CD4-positive, alpha-beta T cell (primary cell): ENCODE measurements at regions not wholly inside any gene's neighbourhood (a gene's known extent, or its start where the extent isn't known, plus 50 kb on each side); places are given as distances from the start of the nearest gene placed in this dataset.

Source experiments
- ATAC-seq: fragments of 200-7000 bp; cut with Tn5 transposase; one replicate; pipeline ENCODE4 v1.10.0; 2022; ENCODE audit warnings: mild to moderate bottlenecking; ENCODE audit not compliant: poor library complexity
- CTCF ChIA-PET: fragments of 350-600 bp; sonication (Branson Sonifier 250); formaldehyde crosslinking; loops from one replicate; lab custom pipeline; 2021; ENCODE audit warnings: antibody characterized with exemption, inconsistent platforms; lab: Charles Lee
- POLR2A ChIA-PET: fragments of 350-600 bp; sonication (Branson Sonifier 250); formaldehyde crosslinking; loops from one replicate; lab custom pipeline; 2021; ENCODE audit warnings: antibody characterized with exemption, inconsistent platforms; lab: Charles Lee
- DNase-seq, 14 experiments: peaks; one replicate each; pipeline ENCODE4 v3.0.0-alpha.2; 2013 to 2020; ENCODE audit warnings: mixed read lengths in 2 of 14
- H3K27ac ChIP-seq, 2 donors: one replicate each; pipeline versions ENCODE4 v1.5.1 to v1.7.0; 2013; ENCODE audit warnings: low read length in 2 of 2, low read depth in 1 of 2, mild to moderate bottlenecking in 1 of 2
- H3K27me3 ChIP-seq, 2 experiments: 1 replicate in 1 of 2; 2 replicates in 1 of 2; pipeline versions ENCODE4 v1.6.1 to v1.7.0; 2013; ENCODE audit warnings: low read length in 2 of 2, control low read depth in 1 of 2, mild to moderate bottlenecking in 1 of 2, moderate library complexity in 1 of 2; ENCODE audit not compliant: insufficient read depth in 2 of 2, control insufficient read depth in 1 of 2
- H3K36me3 ChIP-seq: one replicate; pipeline ENCODE4 v1.6.1; 2013; ENCODE audit warnings: low read length, control low read depth; ENCODE audit not compliant: insufficient read depth
- H3K4me1 ChIP-seq: one replicate; pipeline ENCODE4 v1.6.1; 2013; ENCODE audit warnings: low read length, control low read depth; ENCODE audit not compliant: insufficient read depth
- H3K4me3 ChIP-seq: one replicate; pipeline ENCODE4 v1.5.1; 2013; ENCODE audit warnings: mild to moderate bottlenecking, low read length, moderate library complexity
- H3K9me3 ChIP-seq, 2 experiments: 1 replicate in 1 of 2; 2 replicates in 1 of 2; pipeline versions ENCODE4 v1.6.1 to v1.7.0; 2013; ENCODE audit warnings: low read length in 2 of 2, mild to moderate bottlenecking in 2 of 2, control low read depth in 1 of 2, moderate library complexity in 1 of 2; ENCODE audit not compliant: control insufficient read depth in 1 of 2, insufficient read depth in 1 of 2
- H3K27ac Mint-ChIP-seq: one replicate; pipeline ENCODE4 v1.8.0; 2020; ENCODE audit warnings: mixed read lengths
- H3K27me3 Mint-ChIP-seq: one replicate; pipeline ENCODE4 v1.8.0; 2021; ENCODE audit warnings: mixed read lengths
- H3K36me3 Mint-ChIP-seq: one replicate; pipeline ENCODE4 v1.8.0; 2021; ENCODE audit warnings: low read depth, mixed read lengths
- H3K4me1 Mint-ChIP-seq: one replicate; pipeline ENCODE4 v1.8.0; 2021; ENCODE audit warnings: low read depth, mixed read lengths
- H3K4me3 Mint-ChIP-seq: one replicate; pipeline ENCODE4 v1.8.0; 2020; ENCODE audit warnings: mild to moderate bottlenecking, mixed read lengths
- H3K9me3 Mint-ChIP-seq: one replicate; pipeline ENCODE4 v1.8.0; 2020; ENCODE audit warnings: mixed read lengths
- intact Hi-C, 2 experiments: fragments of 100-400 bp; cut with DNase I in 1 of 2; cut with micrococcal nuclease in 1 of 2; formaldehyde crosslinking; loops; one replicate each; pipeline versions ENCODE4 v1.15.1 to v1.9.0; 2023 to 2025; cut with DNase I, micrococcal nuclease
- TF ChIP-seq, protein P1 (sequence below): fragments of 200-600 bp; IDR thresholded peaks from one replicate; pipeline ENCODE4 v1.8.0; 2022; ENCODE audit warnings: antibody characterized with exemption, mild to moderate bottlenecking

DNA sequence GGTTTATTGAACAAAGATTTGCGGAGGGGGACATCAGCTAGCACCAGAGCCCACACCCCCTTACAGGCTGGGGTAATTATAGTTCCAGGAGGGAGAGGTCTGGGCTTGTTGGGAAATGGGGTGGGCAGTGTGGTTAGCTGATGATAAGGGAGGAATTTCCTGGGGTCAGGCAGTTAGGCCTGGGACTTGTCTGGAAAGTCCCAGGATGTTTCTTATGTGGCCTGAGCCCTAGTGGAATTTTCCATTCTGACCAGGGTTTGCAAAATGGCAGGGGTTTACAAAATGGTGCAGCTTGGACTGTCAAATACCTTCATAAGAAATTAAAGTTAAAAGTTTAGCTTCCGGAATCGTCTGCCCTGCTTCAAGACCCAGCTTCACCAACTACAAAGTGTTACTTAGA is 199.1 kb downstream of the FBXO15 start:
- Histone ChIP-seq H3K36me3 (no peaks in the 10 kb centered on the region), H3K9me3 (no peaks in the 10 kb centered on the region), H3K4me1 (no peaks in the 10 kb centered on the region), H3K27me3 (no peaks in the 10 kb centered on the region), H3K27ac (no peak overlapping the region), H3K4me3 (no peak overlapping the region)
- Mint-ChIP-seq H3K27ac (no peak overlapping the region), H3K4me1 (peaks cover 5% of the 10 kb centered on the region), H3K27me3 (peaks cover 5% of the 10 kb centered on the region), H3K4me3 (no peak overlapping the region), H3K9me3 (no peaks in the 10 kb centered on the region), H3K36me3 (no peaks in the 10 kb centered on the region)
- TF ChIP-seq, protein P1, sequence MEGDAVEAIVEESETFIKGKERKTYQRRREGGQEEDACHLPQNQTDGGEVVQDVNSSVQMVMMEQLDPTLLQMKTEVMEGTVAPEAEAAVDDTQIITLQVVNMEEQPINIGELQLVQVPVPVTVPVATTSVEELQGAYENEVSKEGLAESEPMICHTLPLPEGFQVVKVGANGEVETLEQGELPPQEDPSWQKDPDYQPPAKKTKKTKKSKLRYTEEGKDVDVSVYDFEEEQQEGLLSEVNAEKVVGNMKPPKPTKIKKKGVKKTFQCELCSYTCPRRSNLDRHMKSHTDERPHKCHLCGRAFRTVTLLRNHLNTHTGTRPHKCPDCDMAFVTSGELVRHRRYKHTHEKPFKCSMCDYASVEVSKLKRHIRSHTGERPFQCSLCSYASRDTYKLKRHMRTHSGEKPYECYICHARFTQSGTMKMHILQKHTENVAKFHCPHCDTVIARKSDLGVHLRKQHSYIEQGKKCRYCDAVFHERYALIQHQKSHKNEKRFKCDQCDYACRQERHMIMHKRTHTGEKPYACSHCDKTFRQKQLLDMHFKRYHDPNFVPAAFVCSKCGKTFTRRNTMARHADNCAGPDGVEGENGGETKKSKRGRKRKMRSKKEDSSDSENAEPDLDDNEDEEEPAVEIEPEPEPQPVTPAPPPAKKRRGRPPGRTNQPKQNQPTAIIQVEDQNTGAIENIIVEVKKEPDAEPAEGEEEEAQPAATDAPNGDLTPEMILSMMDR: no peak
- DNase-seq: no peak
- POLR2A ChIA-PET: no interaction called here
- intact Hi-C loops: no loop called here
- CTCF ChIA-PET: no interaction called here
- no peak for ATAC-seq

DNA sequence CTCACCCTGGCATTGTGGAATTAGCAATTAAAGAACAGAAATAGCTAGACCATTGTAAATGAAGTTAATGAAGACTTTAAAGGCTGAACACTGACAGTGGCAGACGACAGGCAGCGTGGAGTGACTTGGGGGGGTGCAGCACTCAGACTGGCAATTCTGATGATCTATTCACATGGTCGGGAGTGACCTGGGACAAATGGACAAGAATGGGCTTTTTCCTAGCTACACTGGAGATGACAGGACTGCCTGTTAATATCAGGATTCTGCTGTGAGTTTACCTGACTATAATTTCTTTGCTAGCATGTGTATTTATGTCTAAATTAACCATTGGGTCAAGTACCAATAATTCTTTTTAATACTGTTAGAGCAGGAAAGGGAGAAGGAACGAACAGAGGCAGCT is 199.6 kb downstream of the FBXO15 start:
- TF ChIP-seq, protein P1: no peak

DNA sequence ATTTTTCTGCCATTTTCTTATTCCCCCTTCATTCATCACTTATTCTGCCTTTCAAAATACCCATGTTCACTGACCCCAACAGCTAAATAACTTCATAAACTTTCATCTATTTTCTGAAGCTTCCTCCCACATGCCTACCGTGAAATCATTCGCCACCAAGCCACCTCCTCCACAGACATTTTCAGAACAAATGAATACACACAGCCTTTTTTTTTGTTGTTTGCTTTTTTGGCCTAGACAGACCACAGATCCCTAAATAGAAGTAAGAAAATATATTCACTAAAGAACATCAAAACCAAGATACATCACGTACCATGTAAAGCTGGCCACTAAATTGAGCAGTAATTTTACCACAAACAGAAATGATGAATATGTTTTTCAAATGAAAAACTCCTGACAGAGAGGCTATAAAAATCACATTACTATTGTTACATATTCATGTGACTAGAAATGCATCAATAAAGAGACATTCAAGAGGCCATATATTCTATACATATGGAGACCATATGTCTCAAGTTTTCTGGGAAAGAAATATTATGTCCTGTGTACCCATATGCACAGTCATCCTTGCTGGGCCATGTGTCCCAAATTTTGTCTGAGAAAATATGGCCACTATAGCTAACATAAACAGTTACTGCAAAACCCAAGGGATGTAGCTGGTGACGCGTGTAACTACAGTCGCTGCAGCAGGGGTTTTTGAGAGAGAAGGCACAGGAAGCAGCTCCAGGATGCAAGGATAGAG is 200.3 kb downstream of the FBXO15 start:
- CTCF ChIA-PET: no interaction called here
- no peak overlapping the region for H3K4me3 Mint-ChIP-seq
- TF ChIP-seq, protein P1: no peak
- no peak overlapping the region for H3K27ac Mint-ChIP-seq
- intact Hi-C loops: no loop called here
- no peaks in the 10 kb centered on the region for H3K36me3 Mint-ChIP-seq
- no peaks in the 10 kb centered on the region for H3K9me3 ChIP-seq
- DNase-seq: no peak
- no peaks in the 10 kb centered on the region for H3K9me3 Mint-ChIP-seq
- H3K36me3 ChIP-seq: no peaks in the 10 kb centered on the region
- H3K27me3 Mint-ChIP-seq: no peaks in the 10 kb centered on the region
- H3K27me3 ChIP-seq: no peaks in the 10 kb centered on the region
- no peaks in the 10 kb centered on the region for H3K4me1 ChIP-seq
- H3K4me1 Mint-ChIP-seq: no peaks in the 10 kb centered on the region
- ATAC-seq: no peak
- H3K4me3 ChIP-seq: no peak overlapping the region
- no peak overlapping the region for H3K27ac ChIP-seq
- POLR2A ChIA-PET: no interaction called here

More for the DNA sequence above, 199.6 kb downstream of the FBXO15 start:
- peaks cover 5% of the 10 kb centered on the region for H3K27me3 Mint-ChIP-seq
- H3K36me3 ChIP-seq: no peaks in the 10 kb centered on the region
- no peaks in the 10 kb centered on the region for H3K27me3 ChIP-seq
- no peaks in the 10 kb centered on the region for H3K9me3 Mint-ChIP-seq
- no peak overlapping the region for H3K4me3 ChIP-seq
- no peaks in the 10 kb centered on the region for H3K4me1 ChIP-seq
- intact Hi-C loops: no loop called here
- ChIA-PET CTCF (no interaction called here), POLR2A (no interaction called here)
- no peaks in the 10 kb centered on the region for H3K9me3 ChIP-seq
- ATAC-seq (no peak), DNase-seq (no peak)
- H3K27ac Mint-ChIP-seq: no peak overlapping the region
- H3K4me3 Mint-ChIP-seq: no peak overlapping the region
- no peaks in the 10 kb centered on the region for H3K36me3 Mint-ChIP-seq
- no peak overlapping the region for H3K27ac ChIP-seq
- peaks cover 5% of the 10 kb centered on the region for H3K4me1 Mint-ChIP-seq
